HG03432 (cell line): ENCODE measurements at regions not wholly inside any gene's neighbourhood (a gene's known extent, or its start where the extent isn't known, plus 50 kb on each side); places are given as distances from the start of the nearest gene placed in this dataset.

Experiments
- ATAC-seq: cut with Tn5 transposase; IDR thresholded peaks from one replicate; pipeline ENCODE4 v1.9.1; 2021; ENCODE audit warnings: mild to moderate bottlenecking, moderate library complexity; ENCODE audit not compliant: unreplicated experiment

DNA sequence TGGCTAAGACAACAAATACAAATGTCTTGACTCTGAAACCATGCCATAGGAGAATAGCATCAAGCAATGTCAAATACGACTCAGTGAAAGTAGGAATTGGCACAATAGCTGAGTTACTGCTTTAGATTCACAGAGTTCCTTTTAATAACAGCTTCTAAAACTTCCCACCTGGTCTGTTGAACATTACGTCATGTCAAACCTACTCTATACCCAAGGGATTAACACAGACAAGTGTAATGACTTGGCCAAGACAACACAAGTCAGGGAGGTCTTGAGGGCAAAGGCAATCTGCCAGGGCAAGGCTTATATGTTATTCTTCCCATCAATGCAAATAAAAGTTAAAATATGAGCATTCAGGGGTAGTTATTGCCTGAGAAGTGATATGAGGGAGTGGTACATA lies 265.1 kb upstream of the PRDM1 start:
- peak; percentile 55 for ATAC-seq

DNA sequence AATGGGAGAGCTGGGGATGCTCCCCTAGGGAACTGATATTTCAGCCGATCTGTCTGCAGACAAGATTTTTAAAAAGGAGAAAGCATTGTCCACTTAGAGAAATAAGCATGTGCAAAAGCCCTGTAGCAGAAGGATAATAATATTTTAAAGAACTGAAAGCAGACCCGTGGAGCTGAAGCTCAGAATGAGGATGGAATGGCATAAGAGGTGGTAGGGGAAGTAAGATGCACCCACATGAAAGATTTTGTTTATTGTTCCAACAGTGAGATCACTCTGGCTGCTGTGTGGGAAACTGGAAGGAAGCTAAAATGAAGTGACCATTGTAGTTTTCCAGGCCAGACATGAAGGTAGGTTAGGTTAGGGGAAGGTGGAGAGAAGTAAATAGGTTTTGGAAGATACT lies 266.4 kb upstream of the PRDM1 start:
- ATAC-seq, result no peak

DNA sequence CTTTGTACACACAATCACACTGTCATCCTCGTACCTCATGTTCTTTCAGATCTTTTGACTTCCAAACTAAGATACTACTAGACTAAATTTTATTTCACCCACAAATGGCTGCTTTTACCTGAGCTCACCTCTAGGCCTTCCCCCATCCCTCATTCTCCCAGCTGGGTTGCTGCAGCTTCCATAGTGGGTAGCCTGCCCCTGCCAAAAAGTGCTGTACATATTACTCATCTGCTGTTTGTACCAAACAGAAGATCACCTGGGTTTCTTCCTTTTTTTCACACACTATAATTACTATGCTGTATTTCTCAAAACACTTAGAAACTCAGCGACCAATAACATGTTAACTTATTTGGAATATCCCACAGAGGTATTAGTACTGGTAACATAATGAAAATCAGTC lies 267.6 kb upstream of the PRDM1 start:
- no peak for ATAC-seq

GRCh38 chr6:105817961-105818360 lies 268.2 kb upstream of the PRDM1 start:
- no peak for ATAC-seq

- ATAC-seq, result no peak
Measured at GRCh38 chr6:105817370-105817769, 268.8 kb upstream of the PRDM1 start.

GRCh38 chr6:105816847-105817246 lies 269.3 kb upstream of the PRDM1 start:
- ATAC-seq, result no peak

- no peak for ATAC-seq
Measured at GRCh38 chr6:105815661-105816555, 270.2 kb upstream of the PRDM1 start.

GRCh38 chr6:105814745-105815536 lies 271.2 kb upstream of the PRDM1 start:
- ATAC-seq, result no peak

DNA sequence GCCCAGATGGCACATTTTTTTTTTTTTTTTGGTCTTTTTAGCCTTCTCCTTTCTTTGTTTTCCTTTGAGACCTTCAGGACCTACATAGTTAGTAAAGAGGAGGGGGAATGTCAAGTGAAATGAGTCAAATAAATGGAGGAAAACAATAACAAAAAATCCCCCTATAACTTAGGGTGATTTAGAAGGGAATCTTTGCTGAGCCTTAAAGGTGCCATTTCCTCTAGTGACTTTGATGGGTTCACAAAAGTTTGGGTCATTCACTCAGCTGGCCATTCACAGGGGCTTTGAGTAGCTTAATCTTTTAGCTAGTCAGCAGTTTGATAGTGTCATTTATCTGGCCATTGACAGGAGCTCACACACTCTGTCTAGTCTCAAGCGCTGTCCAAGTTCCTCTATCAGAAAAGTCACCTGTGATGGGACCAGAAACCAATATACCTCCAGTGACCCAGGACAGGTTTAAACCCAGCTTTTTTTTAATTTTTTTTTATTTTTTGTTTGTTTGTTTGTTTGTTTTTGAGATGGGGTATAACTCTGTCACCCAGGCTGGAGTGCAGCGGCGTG lies 275.1 kb upstream of the PRDM1 start:
- no peak for ATAC-seq

- ATAC-seq, result peak; percentile 85
Measured at GRCh38 chr6:105810105-105810921, 275.8 kb upstream of the PRDM1 start.

GRCh38 chr6:105808571-105808970 lies 277.6 kb upstream of the PRDM1 start:
- no peak for ATAC-seq

DNA sequence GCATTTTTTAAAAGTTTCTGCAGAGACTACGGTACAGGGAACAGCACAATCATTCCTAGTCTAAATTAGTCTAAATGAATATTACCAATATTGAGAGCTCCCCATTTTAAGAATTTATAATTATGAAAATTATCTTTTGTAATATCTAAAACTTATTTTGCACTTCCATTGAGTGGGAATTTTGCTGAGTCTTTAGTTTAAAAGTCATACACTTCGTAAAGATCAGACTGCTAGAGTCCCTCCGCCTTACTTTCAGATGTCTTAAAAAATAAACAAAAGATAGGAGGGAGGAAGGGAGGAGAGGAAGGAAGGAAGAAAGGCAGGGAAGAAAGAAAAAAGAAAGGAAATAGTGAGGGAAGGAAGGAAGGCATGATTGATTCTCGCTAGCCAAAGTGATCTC lies 278.2 kb upstream of the PRDM1 start:
- no peak for ATAC-seq

GRCh38 chr6:105806486-105806920 lies 279.6 kb upstream of the PRDM1 start:
- no peak for ATAC-seq

DNA sequence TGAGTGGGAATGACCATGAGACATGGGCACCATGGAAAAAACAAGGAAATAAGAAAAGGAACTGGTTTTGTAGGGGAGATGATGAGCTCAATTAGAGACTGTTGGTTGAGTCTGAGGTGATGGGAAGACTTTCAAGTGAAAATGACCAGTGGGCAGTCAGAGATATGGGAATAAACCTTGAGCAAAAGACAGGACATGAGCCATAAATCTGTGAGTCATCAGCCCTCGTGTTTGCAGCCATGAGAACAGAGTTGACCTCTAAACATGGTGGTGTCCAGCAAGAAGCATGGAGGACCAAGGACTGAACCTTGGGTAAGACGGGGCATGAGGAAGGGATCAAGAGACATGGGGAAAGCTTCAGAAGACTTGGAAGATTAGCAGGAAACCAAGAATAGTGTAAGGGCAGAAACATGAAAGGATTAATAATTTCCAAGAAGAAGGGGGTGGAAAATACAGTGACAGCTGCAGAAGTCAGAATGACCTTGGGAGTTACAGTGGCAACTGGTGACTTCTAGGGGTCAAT lies 280.6 kb upstream of the PRDM1 start:
- no peak for ATAC-seq

GRCh38 chr6:105804424-105804823 lies 281.7 kb upstream of the PRDM1 start:
- no peak for ATAC-seq

DNA sequence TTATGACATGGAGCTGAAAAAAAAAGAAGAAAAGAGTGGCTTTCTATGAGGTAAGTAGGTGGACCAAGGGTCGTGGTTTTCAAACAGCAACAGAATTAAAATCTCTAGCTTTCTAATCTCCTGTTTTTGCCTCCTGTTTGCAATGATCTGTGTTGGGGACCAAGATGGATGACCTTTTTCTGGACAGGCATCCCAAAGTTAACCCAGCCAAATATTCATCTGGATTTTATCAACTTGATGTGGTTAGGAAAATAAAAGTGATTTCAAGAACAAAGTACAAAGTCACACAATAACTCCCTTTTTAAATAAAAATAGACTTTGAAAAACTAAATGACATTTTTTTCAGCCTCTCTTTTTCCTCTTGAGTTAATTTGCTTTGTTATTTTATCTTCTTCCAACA lies 282.1 kb upstream of the PRDM1 start:
- ATAC-seq, result no peak

DNA sequence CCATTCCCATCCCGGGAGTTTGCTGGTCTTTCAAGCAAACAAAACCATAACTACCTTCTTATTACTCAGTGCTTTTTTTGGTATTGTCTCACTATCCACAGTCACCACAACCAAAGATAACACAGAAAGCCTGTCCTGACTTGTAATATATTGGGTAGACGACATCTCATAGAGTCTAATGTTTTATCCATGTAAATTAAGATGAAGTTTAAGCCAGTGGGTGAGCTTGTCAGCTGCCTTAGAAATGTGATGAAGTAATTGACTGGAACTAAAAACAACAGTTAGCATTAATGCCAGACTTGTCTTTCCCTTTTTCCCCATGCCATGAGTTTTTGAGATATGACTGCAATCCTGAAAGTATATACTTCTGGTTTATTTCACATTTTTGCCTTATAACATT lies 282.7 kb upstream of the PRDM1 start:
- no peak for ATAC-seq

- no peak for ATAC-seq
Measured at GRCh38 chr6:105802703-105803102, 283.4 kb upstream of the PRDM1 start.

- ATAC-seq, result no peak
Measured at GRCh38 chr6:105800871-105801270, 285.3 kb upstream of the PRDM1 start.

- ATAC-seq, result no peak
Measured at GRCh38 chr6:105800398-105800797, 285.7 kb upstream of the PRDM1 start.

GRCh38 chr6:105799056-105799455 lies 287.1 kb upstream of the PRDM1 start:
- no peak for ATAC-seq
